Tibial nerve (tissue), 4 donors: ENCODE measurements at regions not wholly inside any gene's neighbourhood (a gene's known extent, or its start where the extent isn't known, plus 50 kb on each side); places are given as distances from the start of the nearest gene placed in this dataset.

Experiments used
- DNase-seq, 2 donors: peaks; one replicate each; pipeline ENCODE4 v3.0.0-alpha.2; 2019; ENCODE audit warnings: low spot score in 2 of 2
- H3K27ac ChIP-seq, 4 donors: fragments of 200-600 bp; sonication (generic) in 3 of 4; one replicate each; pipeline ENCODE4 v1.5.1; 2017 to 2019; ENCODE audit warnings: mild to moderate bottlenecking in 1 of 4
- H3K27me3 ChIP-seq, 2 donors: fragments of 200-600 bp; sonication (generic) in 1 of 2; one replicate each; pipeline versions ENCODE4 v1.5.1 to v1.6.0; 2017 to 2019
- H3K36me3 ChIP-seq, 3 donors: fragments of 200-600 bp; sonication (generic); one replicate each; pipeline ENCODE4 v1.5.1; 2018 to 2019
- H3K4me1 ChIP-seq, 4 donors: fragments of 200-600 bp; sonication (generic) in 3 of 4; one replicate each; pipeline ENCODE4 v1.5.1; 2017 to 2019
- H3K4me3 ChIP-seq, 4 donors: fragments of 200-600 bp; sonication (generic) in 3 of 4; one replicate each; pipeline ENCODE4 v1.5.1; 2017 to 2019; ENCODE audit warnings: mild to moderate bottlenecking in 1 of 4, moderate library complexity in 1 of 4
- H3K9me3 ChIP-seq, 4 donors: fragments of 200-600 bp; sonication (generic) in 3 of 4; one replicate each; pipeline ENCODE4 v1.5.1; 2017 to 2019
- CTCF ChIP-seq, 5 experiments: fragments of 200-600 bp in 3 of 5; fragments of 450-650 bp in 2 of 5; sonication (generic) in 3 of 5; IDR thresholded peaks; one replicate each; pipeline ENCODE4 v1.5.1; 2016 to 2019; ENCODE audit warnings: antibody characterized with exemption in 5 of 5, mild to moderate bottlenecking in 3 of 5, moderate library complexity in 2 of 5
- EP300 ChIP-seq, 2 donors: sonication (generic); formaldehyde crosslinking; IDR thresholded peaks; one replicate each; pipeline ENCODE4 v1.6.1; 2017; ENCODE audit warnings: antibody characterized with exemption in 2 of 2, mild to moderate bottlenecking in 1 of 2
- POLR2A ChIP-seq, 2 donors: fragments of 450-650 bp; IDR thresholded peaks; one replicate each; pipeline ENCODE4 v1.6.1; 2017; ENCODE audit warnings: antibody characterized with exemption in 2 of 2, mild to moderate bottlenecking in 2 of 2, moderate library complexity in 2 of 2
- WGBS, 2 donors: methylation state at CpG; one replicate each; pipeline ENCODE4 v1.1.5; 2018; 5-methylcytosine and 5-hydroxymethylcytosine counted together

DNA sequence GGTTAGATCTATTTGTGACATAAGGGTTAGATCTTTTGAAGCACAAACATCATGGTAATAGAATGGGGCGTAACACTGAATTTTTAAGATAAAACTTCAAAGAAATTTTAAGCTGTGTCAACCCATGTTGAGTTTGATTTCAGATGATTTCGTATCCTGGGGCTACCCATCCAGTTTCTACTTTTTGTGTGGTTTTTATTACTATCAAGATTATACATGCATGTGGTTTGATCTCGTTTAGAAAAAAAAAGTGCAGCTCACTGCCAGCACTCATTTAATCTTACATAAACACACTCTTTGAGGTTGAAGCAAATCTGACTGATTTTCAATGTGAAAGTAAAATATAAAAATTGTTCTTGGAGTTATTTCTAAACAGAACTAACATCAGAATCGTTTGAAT is 140.8 kb upstream of the GRB10 start:
- Histone ChIP-seq H3K36me3 (no peaks in the 10 kb centered on the region), H3K4me3 (no peak overlapping the region), H3K27me3 (no peaks in the 10 kb centered on the region), H3K9me3 (no peaks in the 10 kb centered on the region), H3K27ac (no peak overlapping the region), H3K4me1 (no peaks in the 10 kb centered on the region)
- 63 to 66% methylated on average over 4 of the region's 4 CpGs for WGBS, 2 donors
- TF ChIP-seq POLR2A (IDR thresholded peaks at IDR 0.05) (no peak), CTCF (IDR thresholded peaks at IDR 0.05) (no peak), EP300 (IDR thresholded peaks at IDR 0.05) (no peak)
- no peak for DNase-seq

GRCh38 chr7:50921114-50921813 is 138.6 kb upstream of the GRB10 start:
- Histone ChIP-seq H3K4me3 (no peak overlapping the region), H3K27me3 (no peaks in the 10 kb centered on the region), H3K9me3 (no peaks in the 10 kb centered on the region), H3K27ac (no peak overlapping the region), H3K36me3 (no peaks in the 10 kb centered on the region), H3K4me1 (no peaks in the 10 kb centered on the region)
- 71 to 77% methylated on average over 4 of the region's 4 CpGs for WGBS, 2 donors
- DNase-seq: no peak
- TF ChIP-seq CTCF (IDR thresholded peaks at IDR 0.05) (no peak), POLR2A (IDR thresholded peaks at IDR 0.05) (no peak), EP300 (IDR thresholded peaks at IDR 0.05) (no peak)

- Histone ChIP-seq H3K27me3 (no peaks in the 10 kb centered on the region), H3K27ac (no peak overlapping the region), H3K9me3 (no peaks in the 10 kb centered on the region), H3K4me1 (no peaks in the 10 kb centered on the region), H3K4me3 (no peak overlapping the region), H3K36me3 (no peaks in the 10 kb centered on the region)
- TF ChIP-seq CTCF (IDR thresholded peaks at IDR 0.05): no peak
- TF ChIP-seq EP300 (IDR thresholded peaks at IDR 0.05): no peak
- no peak for TF ChIP-seq POLR2A (IDR thresholded peaks at IDR 0.05)
- DNase-seq: no peak
- WGBS, 2 donors: 72% methylated on average over 7 of the region's 7 CpGs
Observed at GRCh38 chr7:50920031-50920635, 137.4 kb upstream of the GRB10 start.

- no peaks in the 10 kb centered on the region for H3K27me3 ChIP-seq
- no peak for DNase-seq
- H3K9me3 ChIP-seq: no peaks in the 10 kb centered on the region
- H3K4me3 ChIP-seq: no peak overlapping the region
- no peaks in the 10 kb centered on the region for H3K36me3 ChIP-seq
- TF ChIP-seq POLR2A (IDR thresholded peaks at IDR 0.05): no peak
- no peak for TF ChIP-seq CTCF (IDR thresholded peaks at IDR 0.05)
- no peak for TF ChIP-seq EP300 (IDR thresholded peaks at IDR 0.05)
- no peaks in the 10 kb centered on the region for H3K4me1 ChIP-seq
- WGBS, 2 donors: 67 to 81% methylated on average over 5 of the region's 5 CpGs
- H3K27ac ChIP-seq: no peak overlapping the region
Observed at GRCh38 chr7:50915621-50916020, 132.9 kb upstream of the GRB10 start.

DNA sequence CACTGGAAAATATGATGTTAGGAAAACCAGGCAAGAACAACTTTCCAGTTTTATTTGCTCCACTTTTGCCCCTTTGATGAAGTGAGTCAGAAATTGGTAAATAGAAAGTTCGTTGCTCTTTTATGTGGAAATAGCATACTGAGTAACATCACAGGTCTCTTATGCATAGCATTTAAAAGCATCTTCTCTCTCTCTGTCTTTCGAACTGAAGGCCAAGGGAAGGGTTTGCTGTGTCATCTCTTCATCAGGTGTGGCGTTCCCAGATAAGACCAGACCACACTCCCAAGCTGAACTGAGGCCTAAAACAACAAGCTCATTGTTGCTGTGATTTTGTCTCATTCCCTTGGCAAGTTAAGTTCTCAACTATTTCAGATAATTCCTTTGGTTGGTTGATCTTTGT is 131.8 kb upstream of the GRB10 start:
- TF ChIP-seq EP300 (IDR thresholded peaks at IDR 0.05) (no peak), POLR2A (IDR thresholded peaks at IDR 0.05) (no peak), CTCF (IDR thresholded peaks at IDR 0.05) (no peak)
- peaks cover 0 to 3% (median 0%) of the 10 kb centered on the region in 4 donors for H3K9me3 ChIP-seq
- no peaks in the 10 kb centered on the region for H3K36me3 ChIP-seq
- H3K4me1 ChIP-seq: no peaks in the 10 kb centered on the region
- WGBS, 2 donors: 74 to 82% methylated on average over 3 of the region's 3 CpGs
- no peak overlapping the region for H3K27ac ChIP-seq
- no peak overlapping the region for H3K4me3 ChIP-seq
- no peaks in the 10 kb centered on the region for H3K27me3 ChIP-seq
- no peak for DNase-seq
